Loucy (cell line): ENCODE measurements at regions not wholly inside any gene's neighbourhood (a gene's known extent, or its start where the extent isn't known, plus 50 kb on each side); places are given as distances from the start of the nearest gene placed in this dataset.

Experiments used
- H2AFZ ChIP-seq: fragments of 200-600 bp; sonication (generic); 2 replicates; pipeline ENCODE4 v1.6.0; 2016; ENCODE audit warnings: antibody characterized with exemption, mild to moderate bottlenecking, low read length, moderate library complexity
- H3F3A ChIP-seq: fragments of 200-600 bp; 2 replicates; pipeline ENCODE4 v1.6.0; 2016; ENCODE audit warnings: antibody characterized with exemption, low read depth, mild to moderate bottlenecking
- H3K27me3 ChIP-seq: fragments of 200-600 bp; sonication (generic); 2 replicates; pipeline ENCODE4 v1.6.1; 2014; ENCODE audit warnings: low read length, mild to moderate bottlenecking; ENCODE audit not compliant: insufficient read depth, poor library complexity, severe bottlenecking
- H3K36me3 ChIP-seq: fragments of 200-600 bp; sonication (generic); 2 replicates; pipeline ENCODE4 v1.6.1; 2016; ENCODE audit warnings: low read length; ENCODE audit not compliant: insufficient read depth
- H3K4me1 ChIP-seq: fragments of 200-600 bp; sonication (generic); 2 replicates; pipeline ENCODE4 v1.5.1; 2014; ENCODE audit warnings: low read length, mild to moderate bottlenecking; ENCODE audit not compliant: insufficient read depth, poor library complexity, severe bottlenecking
- H3K4me2 ChIP-seq: fragments of 200-600 bp; sonication (generic); 2 replicates; pipeline ENCODE4 v1.6.0; 2014; ENCODE audit warnings: antibody characterized with exemption, low read length, low read depth, mild to moderate bottlenecking; ENCODE audit not compliant: poor library complexity, severe bottlenecking
- H3K4me3 ChIP-seq: fragments of 200-600 bp; sonication (generic); 2 replicates; pipeline ENCODE4 v1.5.1; 2014; ENCODE audit warnings: low read length, mild to moderate bottlenecking, mixed read lengths; ENCODE audit not compliant: poor library complexity, severe bottlenecking
- H3K79me2 ChIP-seq: fragments of 200-600 bp; sonication (generic); 2 replicates; pipeline ENCODE4 v1.6.1; 2014; ENCODE audit warnings: low read length; ENCODE audit not compliant: insufficient read depth
- H3K9ac ChIP-seq: fragments of 200-600 bp; sonication (generic); 2 replicates; pipeline ENCODE4 v1.6.0; 2014; ENCODE audit warnings: mild to moderate bottlenecking, low read depth, low read length, moderate library complexity; ENCODE audit not compliant: poor library complexity, severe bottlenecking
- H3K9me2 ChIP-seq: fragments of 200-600 bp; sonication (generic); replicated peaks from 2 replicates; pipeline ENCODE4 v1.6.1; 2016; ENCODE audit warnings: low read depth, low read length, mixed read lengths
- H3K9me3 ChIP-seq: fragments of 200-600 bp; sonication (generic); 2 replicates; pipeline ENCODE4 v1.6.1; 2014; ENCODE audit warnings: mild to moderate bottlenecking, antibody characterized with exemption, low read length, low read depth; ENCODE audit not compliant: insufficient read depth
- H4K20me1 ChIP-seq: fragments of 200-600 bp; sonication (generic); 2 replicates; pipeline ENCODE4 v1.6.0; 2014; ENCODE audit warnings: antibody characterized with exemption, low read length, mild to moderate bottlenecking; ENCODE audit not compliant: insufficient read depth, poor library complexity, severe bottlenecking
- CTCF ChIP-seq: fragments of 200-600 bp; sonication (generic); conservative IDR thresholded peaks from 2 replicates; pipeline ENCODE4 v1.5.1; 2014; ENCODE audit warnings: mild to moderate bottlenecking, antibody characterized with exemption, low read length
- EZH2phosphoT487 ChIP-seq: fragments of 200-600 bp; IDR thresholded peaks from 2 replicates; pipeline ENCODE4 v1.6.1; 2018; ENCODE audit warnings: antibody characterized with exemption, mild to moderate bottlenecking, moderate library complexity, borderline replicate concordance

GRCh38 chr7:130849604-130850003 lies 115.6 kb upstream of the KLF14 start:
- Histone ChIP-seq H3K4me2 (no peak overlapping the region), H3K9ac (no peak overlapping the region), H3K27me3 (no peaks in the 10 kb centered on the region), H3K36me3 (no peaks in the 10 kb centered on the region), H3K9me3 (no peaks in the 10 kb centered on the region), H3K4me1 (no peaks in the 10 kb centered on the region), H2AFZ (no peak overlapping the region), H4K20me1 (no peaks in the 10 kb centered on the region), H3F3A (no peaks in the 10 kb centered on the region), H3K9me2 (no peaks in the 10 kb centered on the region), H3K79me2 (no peaks in the 10 kb centered on the region), H3K4me3 (no peak overlapping the region)
- no peak for TF ChIP-seq EZH2phosphoT487
- no peak for TF ChIP-seq CTCF

- no peaks in the 10 kb centered on the region for H3K79me2 ChIP-seq
- H3K36me3 ChIP-seq = no peaks in the 10 kb centered on the region
- H3F3A ChIP-seq = no peaks in the 10 kb centered on the region
- no peak overlapping the region for H3K9ac ChIP-seq
- no peaks in the 10 kb centered on the region for H3K4me1 ChIP-seq
- H3K27me3 ChIP-seq = no peaks in the 10 kb centered on the region
- H4K20me1 ChIP-seq = no peaks in the 10 kb centered on the region
- H3K9me3 ChIP-seq = no peaks in the 10 kb centered on the region
- H3K4me2 ChIP-seq = no peak overlapping the region
- TF ChIP-seq CTCF (no peak), EZH2phosphoT487 (no peak)
- no peak overlapping the region for H2AFZ ChIP-seq
- H3K4me3 ChIP-seq = no peak overlapping the region
- H3K9me2 ChIP-seq = no peaks in the 10 kb centered on the region
Observed at GRCh38 chr7:130850956-130851355, 116.9 kb upstream of the KLF14 start.

- no peaks in the 10 kb centered on the region for H3K9me2 ChIP-seq
- H4K20me1 ChIP-seq = no peaks in the 10 kb centered on the region
- H3K4me3 ChIP-seq = no peak overlapping the region
- H2AFZ ChIP-seq = no peak overlapping the region
- H3F3A ChIP-seq = no peaks in the 10 kb centered on the region
- no peaks in the 10 kb centered on the region for H3K79me2 ChIP-seq
- H3K4me1 ChIP-seq = no peaks in the 10 kb centered on the region
- no peaks in the 10 kb centered on the region for H3K36me3 ChIP-seq
- no peak overlapping the region for H3K9ac ChIP-seq
- no peaks in the 10 kb centered on the region for H3K27me3 ChIP-seq
- H3K9me3 ChIP-seq = peaks cover 12% of the 10 kb centered on the region
- TF ChIP-seq EZH2phosphoT487 (no peak), CTCF (no peak)
- H3K4me2 ChIP-seq = no peak overlapping the region
Observed at GRCh38 chr7:130852867-130853266, 118.9 kb upstream of the KLF14 start.
